Neural progenitor cell (in vitro differentiated cells): ENCODE measurements at regions not wholly inside any gene's neighbourhood (a gene's known extent, or its start where the extent isn't known, plus 50 kb on each side); places are given as distances from the start of the nearest gene placed in this dataset.

ENCODE experiments used
- DNase-seq: peaks from one replicate; pipeline ENCODE4 v3.0.0-alpha.2; 2016; ENCODE audit warnings: low spot score
- H2AFZ ChIP-seq: fragments of 200-600 bp; sonication (generic); replicated peaks from 2 replicates; pipeline ENCODE4 v1.6.1; 2016; ENCODE audit warnings: antibody characterized with exemption
- H3F3A ChIP-seq: fragments of 200-600 bp; sonication (generic); 2 replicates; pipeline ENCODE4 v1.6.1; 2016; ENCODE audit warnings: antibody characterized with exemption, low read depth
- H3K27ac ChIP-seq: fragments of 200-600 bp; sonication (generic); 2 replicates; pipeline ENCODE4 v1.5.1; 2016; ENCODE audit warnings: mild to moderate bottlenecking
- H3K27me3 ChIP-seq: fragments of 200-600 bp; sonication (generic); 2 replicates; pipeline ENCODE4 v1.6.1; 2016; ENCODE audit warnings: mild to moderate bottlenecking, moderate library complexity
- H3K36me3 ChIP-seq: fragments of 200-600 bp; sonication (generic); 2 replicates; pipeline ENCODE4 v1.5.1; 2016
- H3K4me1 ChIP-seq: fragments of 200-600 bp; sonication (generic); 2 replicates; pipeline ENCODE4 v1.6.1; 2016; ENCODE audit warnings: mixed run types
- H3K4me2 ChIP-seq: fragments of 200-600 bp; sonication (generic); 2 replicates; pipeline ENCODE4 v1.6.1; 2016
- H3K4me3 ChIP-seq: fragments of 200-600 bp; sonication (generic); 2 replicates; pipeline ENCODE4 v1.5.1; 2016
- H3K79me2 ChIP-seq: fragments of 200-600 bp; sonication (generic); 2 replicates; pipeline ENCODE4 v1.6.1; 2016; ENCODE audit warnings: low read depth
- H3K9ac ChIP-seq: fragments of 200-600 bp; sonication (generic); 2 replicates; pipeline ENCODE4 v1.6.1; 2016
- H3K9me3 ChIP-seq: fragments of 200-600 bp; sonication (generic); 2 replicates; pipeline ENCODE4 v1.5.1; 2016; ENCODE audit warnings: low read depth
- H4K20me1 ChIP-seq: fragments of 200-600 bp; sonication (generic); 2 replicates; pipeline ENCODE4 v1.6.1; 2016; ENCODE audit warnings: low read depth
- H3K27ac Mint-ChIP-seq: 3 replicates; pipeline ENCODE4 v1.8.0; 2021; ENCODE audit warnings: mixed read lengths
- H3K27me3 Mint-ChIP-seq: 2 replicates; pipeline ENCODE4 v1.8.0; 2022; ENCODE audit warnings: low read depth, mild to moderate bottlenecking, inconsistent platforms, moderate library complexity, mixed read lengths; ENCODE audit not compliant: insufficient read depth
- H3K36me3 Mint-ChIP-seq: 3 replicates; pipeline ENCODE4 v1.8.0; 2021; ENCODE audit warnings: mixed read lengths
- H3K4me1 Mint-ChIP-seq: 3 replicates; pipeline ENCODE4 v1.8.0; 2021; ENCODE audit warnings: mixed read lengths
- H3K4me3 Mint-ChIP-seq: 3 replicates; pipeline ENCODE4 v1.8.0; 2021; ENCODE audit warnings: mild to moderate bottlenecking, moderate library complexity, mixed read lengths
- H3K9me3 Mint-ChIP-seq: 3 replicates; pipeline ENCODE4 v1.8.0; 2020; ENCODE audit warnings: mixed read lengths
- EZH2 ChIP-seq: fragments of 200-600 bp; sonication (generic); IDR thresholded peaks from 2 replicates; pipeline ENCODE4 v1.6.1; 2017; ENCODE audit warnings: antibody characterized with exemption, mild to moderate bottlenecking, moderate library complexity
- EZH2phosphoT487 ChIP-seq: fragments of 200-600 bp; sonication (generic); IDR thresholded peaks from 2 replicates; pipeline ENCODE4 v1.6.1; 2017; ENCODE audit warnings: antibody characterized with exemption
- TF ChIP-seq, protein P1 (sequence below): fragments of 200-600 bp; sonication (generic); IDR thresholded peaks from 2 replicates; pipeline ENCODE4 v1.5.1; 2017; ENCODE audit warnings: antibody characterized with exemption, mild to moderate bottlenecking

DNA sequence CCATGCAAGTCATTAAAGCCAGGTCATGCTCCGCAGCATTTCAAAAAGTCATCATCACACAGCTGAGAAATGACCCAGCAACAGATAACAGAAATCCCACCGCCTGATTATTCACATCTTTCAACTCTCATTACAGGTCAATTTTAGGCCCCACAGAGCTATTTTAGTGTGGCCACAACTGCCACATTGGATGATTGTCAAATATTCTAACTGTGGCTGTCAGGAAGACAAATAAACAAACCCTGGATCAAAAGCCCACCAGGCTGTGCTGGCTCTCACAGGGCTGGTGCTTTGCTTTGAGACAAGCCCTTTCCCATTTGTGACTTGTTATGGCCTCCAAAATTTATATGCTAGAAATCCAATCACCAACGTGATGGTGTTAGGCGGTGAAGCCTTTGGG lies 117.6 kb upstream of the CDC14C start:
- Mint-ChIP-seq H3K27ac (no peak overlapping the region), H3K4me1 (peaks cover 20% of the 10 kb centered on the region), H3K27me3 (no peaks in the 10 kb centered on the region), H3K4me3 (no peak overlapping the region), H3K9me3 (no peaks in the 10 kb centered on the region), H3K36me3 (no peaks in the 10 kb centered on the region)
- Histone ChIP-seq H2AFZ (no peak overlapping the region), H3K27me3 (no peaks in the 10 kb centered on the region), H3K4me2 (no peak overlapping the region), H3K4me1 (no peaks in the 10 kb centered on the region), H3K9ac (no peak overlapping the region), H3K79me2 (no peaks in the 10 kb centered on the region), H3K4me3 (no peak overlapping the region), H3F3A (no peaks in the 10 kb centered on the region), H3K9me3 (no peaks in the 10 kb centered on the region), H3K36me3 (no peaks in the 10 kb centered on the region), H3K27ac (no peak overlapping the region), H4K20me1 (no peaks in the 10 kb centered on the region)
- no peak for TF ChIP-seq EZH2
- TF ChIP-seq EZH2phosphoT487, result no peak
- TF ChIP-seq, protein P1, sequence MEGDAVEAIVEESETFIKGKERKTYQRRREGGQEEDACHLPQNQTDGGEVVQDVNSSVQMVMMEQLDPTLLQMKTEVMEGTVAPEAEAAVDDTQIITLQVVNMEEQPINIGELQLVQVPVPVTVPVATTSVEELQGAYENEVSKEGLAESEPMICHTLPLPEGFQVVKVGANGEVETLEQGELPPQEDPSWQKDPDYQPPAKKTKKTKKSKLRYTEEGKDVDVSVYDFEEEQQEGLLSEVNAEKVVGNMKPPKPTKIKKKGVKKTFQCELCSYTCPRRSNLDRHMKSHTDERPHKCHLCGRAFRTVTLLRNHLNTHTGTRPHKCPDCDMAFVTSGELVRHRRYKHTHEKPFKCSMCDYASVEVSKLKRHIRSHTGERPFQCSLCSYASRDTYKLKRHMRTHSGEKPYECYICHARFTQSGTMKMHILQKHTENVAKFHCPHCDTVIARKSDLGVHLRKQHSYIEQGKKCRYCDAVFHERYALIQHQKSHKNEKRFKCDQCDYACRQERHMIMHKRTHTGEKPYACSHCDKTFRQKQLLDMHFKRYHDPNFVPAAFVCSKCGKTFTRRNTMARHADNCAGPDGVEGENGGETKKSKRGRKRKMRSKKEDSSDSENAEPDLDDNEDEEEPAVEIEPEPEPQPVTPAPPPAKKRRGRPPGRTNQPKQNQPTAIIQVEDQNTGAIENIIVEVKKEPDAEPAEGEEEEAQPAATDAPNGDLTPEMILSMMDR, result no peak
- DNase-seq, result no peak

DNA sequence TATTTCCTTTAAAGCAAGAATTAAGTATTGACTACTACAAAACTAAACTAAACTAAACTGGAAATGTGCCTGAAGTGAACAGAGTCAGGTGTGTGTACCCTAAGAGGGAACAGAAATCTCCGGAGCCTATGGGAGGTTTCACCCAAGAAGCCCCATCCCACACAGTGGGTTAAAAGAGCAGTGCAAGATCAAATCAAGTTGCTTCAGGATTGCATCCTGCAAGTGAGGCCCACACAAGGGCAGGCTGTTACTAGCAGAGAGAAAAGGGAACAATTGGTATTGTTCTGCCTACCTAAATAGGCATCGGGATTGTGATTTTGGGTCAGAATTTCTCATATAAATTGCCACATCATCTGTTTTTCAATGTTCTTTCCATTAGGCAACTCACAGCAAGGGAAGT lies 113.3 kb upstream of the CDC14C start:
- TF ChIP-seq, protein P1, result no peak
- TF ChIP-seq EZH2phosphoT487 (no peak), EZH2 (no peak)

DNA sequence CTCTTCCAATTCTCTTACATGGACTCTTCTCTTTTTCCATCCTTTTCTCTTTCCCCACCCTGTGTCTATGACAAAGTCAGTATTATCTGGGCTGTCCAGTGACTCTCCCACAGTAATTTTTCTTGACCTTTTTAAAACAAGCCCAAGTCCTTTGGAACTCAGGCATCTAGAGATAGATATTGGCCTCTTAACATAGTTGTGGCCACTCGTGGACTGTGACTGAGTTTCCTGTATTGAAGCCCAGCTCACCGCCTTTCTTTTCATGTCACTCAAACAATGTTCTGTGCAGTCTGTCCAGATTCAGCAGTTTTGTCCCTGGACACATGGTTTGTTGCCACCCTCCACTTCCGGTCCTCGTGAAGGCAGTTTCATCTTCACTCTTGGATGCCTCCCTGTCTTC lies 110.9 kb upstream of the CDC14C start:
- H3F3A ChIP-seq, result no peaks in the 10 kb centered on the region
- no peak overlapping the region for H3K27ac Mint-ChIP-seq

More for the DNA sequence above, 113.3 kb upstream of the CDC14C start:
- Histone ChIP-seq H2AFZ (no peak overlapping the region), H3K27ac (no peak overlapping the region), H3F3A (no peaks in the 10 kb centered on the region), H3K27me3 (no peaks in the 10 kb centered on the region), H4K20me1 (no peaks in the 10 kb centered on the region), H3K36me3 (no peaks in the 10 kb centered on the region), H3K9me3 (no peaks in the 10 kb centered on the region), H3K4me1 (no peaks in the 10 kb centered on the region), H3K9ac (no peak overlapping the region), H3K4me3 (no peak overlapping the region), H3K79me2 (no peaks in the 10 kb centered on the region), H3K4me2 (no peak overlapping the region)
- peak; percentile 8 for DNase-seq
- no peak overlapping the region for H3K27ac Mint-ChIP-seq
- no peak overlapping the region for H3K4me3 Mint-ChIP-seq
- H3K9me3 Mint-ChIP-seq, result no peaks in the 10 kb centered on the region
- H3K27me3 Mint-ChIP-seq, result peaks cover 2% of the 10 kb centered on the region
- no peaks in the 10 kb centered on the region for H3K36me3 Mint-ChIP-seq
- H3K4me1 Mint-ChIP-seq, result peaks cover 17% of the 10 kb centered on the region

More for the DNA sequence above, 110.9 kb upstream of the CDC14C start:
- no peak for DNase-seq
- Histone ChIP-seq H3K4me1 (no peaks in the 10 kb centered on the region), H3K27ac (no peak overlapping the region), H3K36me3 (no peaks in the 10 kb centered on the region), H4K20me1 (no peaks in the 10 kb centered on the region), H3K79me2 (no peaks in the 10 kb centered on the region), H3K4me2 (no peak overlapping the region), H3K9me3 (no peaks in the 10 kb centered on the region), H3K4me3 (no peak overlapping the region), H3K27me3 (no peaks in the 10 kb centered on the region), H2AFZ (no peak overlapping the region), H3K9ac (no peak overlapping the region)
- H3K4me1 Mint-ChIP-seq, result peaks cover under 1% of the 10 kb centered on the region
- H3K36me3 Mint-ChIP-seq, result no peaks in the 10 kb centered on the region
- H3K4me3 Mint-ChIP-seq, result no peak overlapping the region
- H3K27me3 Mint-ChIP-seq, result peaks cover 2% of the 10 kb centered on the region
- no peaks in the 10 kb centered on the region for H3K9me3 Mint-ChIP-seq
- TF ChIP-seq EZH2phosphoT487, result no peak
- TF ChIP-seq, protein P1, result no peak
- TF ChIP-seq EZH2, result no peak
